ENCODE measurements at regions not wholly inside any gene's neighbourhood (a gene's known extent, or its start where the extent isn't known, plus 50 kb on each side); places are given as distances from the start of the nearest gene placed in this dataset.
"Not testable (repeated sequence)": the region's sequence is repeated elsewhere in the genome, so short reads cannot be mapped to it uniquely, and the experiment has no call there.

DNA sequence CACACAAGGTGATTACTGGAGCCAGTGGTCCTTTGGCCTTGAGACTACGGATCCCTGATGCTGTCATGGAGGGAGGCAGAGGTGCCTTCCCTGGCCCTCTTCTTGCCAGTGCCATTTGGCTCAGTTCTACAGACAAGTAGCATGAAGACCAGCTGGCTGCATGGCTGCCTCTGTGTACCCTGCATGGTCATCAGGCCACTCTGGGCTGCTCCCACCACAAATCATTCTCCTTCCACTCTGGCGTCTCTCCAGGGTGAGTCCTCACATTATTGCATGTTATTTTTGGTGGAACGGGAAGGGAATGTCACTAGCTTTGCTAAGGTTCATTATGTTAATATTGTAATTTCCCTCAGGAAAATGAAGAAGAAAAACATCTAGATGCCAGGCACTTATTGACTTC is 229.8 kb downstream of the VAPA start:
- DNase-seq = no peak

DNA sequence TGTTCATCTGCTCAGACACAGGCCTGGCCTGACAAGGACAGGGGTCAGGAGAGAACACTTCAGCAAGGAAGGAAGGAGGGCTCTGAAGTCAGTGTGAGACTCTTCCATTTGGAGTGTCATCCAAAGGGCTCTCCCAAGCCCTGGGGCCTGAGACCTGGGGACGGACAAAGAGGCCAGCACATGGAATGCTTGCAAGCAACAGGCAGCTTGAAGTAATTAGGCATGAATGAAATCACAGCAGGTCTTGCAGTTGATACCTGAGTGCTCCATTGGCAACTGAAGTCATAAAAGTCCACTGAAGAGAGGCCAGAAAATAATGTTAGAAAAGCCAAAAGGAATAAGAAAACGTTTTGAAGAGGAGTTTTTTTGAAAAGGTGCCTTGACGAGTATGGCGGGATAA is 231.7 kb downstream of the VAPA start:
- no peak for DNase-seq

DNA sequence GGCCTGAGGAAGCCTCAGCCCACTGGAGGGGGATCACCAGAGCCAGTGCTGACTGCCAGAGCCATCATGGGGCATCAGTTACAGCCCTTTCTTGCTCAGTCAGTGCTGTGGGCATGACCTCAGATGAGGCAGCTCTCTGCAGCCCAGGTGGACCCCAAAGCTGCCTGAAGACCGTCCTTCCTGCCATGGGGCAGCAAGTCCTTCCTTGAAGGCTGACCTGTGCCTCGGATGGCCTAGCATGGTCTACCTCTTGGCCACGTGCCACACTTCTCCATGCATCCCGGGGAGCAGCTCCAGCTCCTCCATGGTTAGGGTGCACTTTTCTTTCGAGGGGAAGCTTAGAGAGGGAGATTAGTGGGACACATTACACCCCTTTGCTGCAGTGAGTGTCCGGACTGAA is 233.4 kb downstream of the VAPA start:
- DNase-seq = no peak

DNA sequence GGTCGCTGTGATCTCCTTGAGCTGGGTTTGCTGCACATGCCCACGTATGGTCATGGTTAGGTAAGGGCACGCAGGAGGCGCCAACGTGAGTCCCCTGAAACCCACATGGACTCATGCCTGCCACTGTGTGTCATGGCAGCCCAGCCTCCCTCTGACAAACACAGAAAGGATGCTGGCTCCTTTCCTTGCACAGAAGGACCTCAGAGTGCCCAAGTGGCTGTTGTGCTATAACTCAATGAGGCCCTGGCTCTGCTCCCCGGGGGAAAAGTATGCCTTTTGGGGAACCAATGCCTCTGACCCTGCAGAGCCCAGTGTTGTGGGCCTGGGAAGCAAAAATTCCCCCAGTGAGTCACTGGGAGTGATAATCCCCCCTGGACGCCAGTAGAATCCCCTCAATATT is 233.9 kb downstream of the VAPA start:
- no peak for DNase-seq

DNA sequence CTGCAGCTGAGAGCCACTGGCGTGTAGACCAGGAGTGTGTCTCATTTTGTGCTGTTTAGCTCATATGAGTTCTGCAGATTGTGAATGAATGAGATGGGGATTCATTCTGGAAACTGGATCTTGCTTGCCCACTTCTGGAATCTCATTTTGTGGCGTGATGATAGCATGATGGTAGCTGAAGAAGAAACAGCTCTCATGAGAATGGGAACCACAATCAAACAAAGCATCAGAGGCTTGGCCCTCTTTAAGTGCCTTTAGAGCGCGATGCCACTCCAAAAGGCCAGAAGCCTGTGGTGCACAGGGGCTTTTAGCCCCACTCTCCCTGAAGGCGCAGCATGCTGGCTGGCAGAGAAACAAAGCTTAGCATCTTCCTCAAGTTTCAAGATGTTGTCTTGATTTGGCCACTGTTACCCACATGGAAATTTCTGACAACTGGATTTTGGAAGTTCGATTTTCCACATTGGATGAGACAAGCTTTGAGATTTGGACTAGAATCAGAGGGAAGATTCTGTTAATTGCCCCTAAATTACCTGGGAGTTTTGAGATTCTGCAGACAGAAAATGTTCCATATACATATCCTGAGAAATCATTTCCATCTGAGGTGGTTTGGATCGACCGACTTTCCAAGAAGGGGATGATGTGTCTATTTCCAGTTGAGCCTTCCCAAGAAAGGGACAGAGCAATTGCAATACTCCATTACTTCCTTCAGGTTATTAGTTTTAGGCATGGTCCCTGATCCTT is 234.5 kb downstream of the VAPA start:
- DNase-seq = no peak

DNA sequence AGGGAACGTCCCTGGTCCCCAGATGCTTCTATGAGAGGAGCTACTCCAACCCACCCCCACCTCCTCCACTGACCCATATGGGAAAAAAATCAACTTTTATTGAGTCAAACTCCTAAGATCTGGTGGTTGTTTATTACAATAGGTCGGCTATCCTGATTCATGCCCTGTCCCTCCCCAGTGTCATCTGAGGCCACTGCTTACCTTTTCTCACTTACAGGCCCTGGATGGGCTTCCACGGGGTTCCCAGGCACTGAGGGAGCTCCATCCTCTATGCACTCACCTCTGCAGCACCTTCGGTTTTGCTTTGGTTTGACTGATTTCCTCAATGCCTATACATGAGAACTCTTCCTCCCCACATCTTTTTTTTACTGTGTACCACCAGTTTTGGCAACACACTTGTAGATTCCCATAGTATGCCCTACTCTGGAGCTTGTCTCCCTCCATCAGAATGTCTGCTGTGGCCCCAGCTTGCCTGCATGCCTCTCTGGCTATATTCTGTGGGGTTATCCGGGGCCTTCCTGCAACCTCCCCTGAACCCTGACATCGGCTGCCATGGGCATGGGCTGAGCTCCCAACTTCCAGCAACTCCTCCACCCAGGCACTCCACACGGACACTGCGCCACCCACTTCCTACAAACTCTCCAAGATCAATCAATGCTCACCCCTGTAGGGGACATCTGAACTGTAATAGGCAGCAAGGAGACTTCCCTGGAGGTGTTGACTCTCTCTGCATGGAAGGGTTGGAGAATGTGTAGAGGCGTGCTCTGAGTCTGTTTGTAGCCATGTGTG is 236.1 kb downstream of the VAPA start:
- no peak for DNase-seq

DNA sequence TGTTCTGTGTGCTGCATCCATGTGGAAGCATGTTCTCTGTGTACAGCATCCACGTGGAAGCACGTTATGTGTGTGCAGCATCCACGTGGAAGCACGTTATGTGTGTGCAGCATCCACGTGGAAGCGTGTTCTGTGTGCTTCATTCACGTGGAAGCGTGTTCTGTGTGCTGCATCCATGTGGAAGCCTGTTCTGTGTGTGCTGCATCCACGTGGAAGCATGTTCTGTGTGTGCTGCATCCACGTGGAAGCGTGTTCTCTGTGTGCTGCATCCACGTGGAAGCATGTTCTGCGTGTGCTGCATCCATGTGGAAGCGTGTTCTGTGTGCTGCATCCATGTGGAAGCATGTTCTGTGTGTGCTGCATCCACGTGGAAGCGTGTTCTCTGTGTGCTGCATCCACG is 236.8 kb downstream of the VAPA start:
- DNase-seq = not testable (repeated sequence)

DNA sequence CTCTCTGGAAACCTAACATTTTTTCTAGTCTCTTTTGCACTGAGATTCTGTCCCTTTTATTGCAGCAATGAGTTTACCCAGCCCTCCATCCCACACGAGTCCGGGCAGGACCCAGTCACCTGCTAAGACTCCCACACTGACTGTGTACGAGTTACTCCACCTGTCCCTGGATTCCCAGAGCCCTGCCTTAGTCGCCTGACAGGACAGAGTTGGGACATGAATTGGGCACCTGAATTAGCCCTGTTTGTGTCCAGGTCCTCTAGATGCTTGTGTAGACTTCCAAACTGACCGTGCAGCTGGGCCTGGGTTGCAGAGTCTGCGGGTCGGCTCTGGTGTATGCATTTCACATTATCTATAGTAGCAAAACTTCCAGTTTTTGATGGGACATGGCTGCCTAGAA is 238.7 kb downstream of the VAPA start:
- no peak for DNase-seq

DNA sequence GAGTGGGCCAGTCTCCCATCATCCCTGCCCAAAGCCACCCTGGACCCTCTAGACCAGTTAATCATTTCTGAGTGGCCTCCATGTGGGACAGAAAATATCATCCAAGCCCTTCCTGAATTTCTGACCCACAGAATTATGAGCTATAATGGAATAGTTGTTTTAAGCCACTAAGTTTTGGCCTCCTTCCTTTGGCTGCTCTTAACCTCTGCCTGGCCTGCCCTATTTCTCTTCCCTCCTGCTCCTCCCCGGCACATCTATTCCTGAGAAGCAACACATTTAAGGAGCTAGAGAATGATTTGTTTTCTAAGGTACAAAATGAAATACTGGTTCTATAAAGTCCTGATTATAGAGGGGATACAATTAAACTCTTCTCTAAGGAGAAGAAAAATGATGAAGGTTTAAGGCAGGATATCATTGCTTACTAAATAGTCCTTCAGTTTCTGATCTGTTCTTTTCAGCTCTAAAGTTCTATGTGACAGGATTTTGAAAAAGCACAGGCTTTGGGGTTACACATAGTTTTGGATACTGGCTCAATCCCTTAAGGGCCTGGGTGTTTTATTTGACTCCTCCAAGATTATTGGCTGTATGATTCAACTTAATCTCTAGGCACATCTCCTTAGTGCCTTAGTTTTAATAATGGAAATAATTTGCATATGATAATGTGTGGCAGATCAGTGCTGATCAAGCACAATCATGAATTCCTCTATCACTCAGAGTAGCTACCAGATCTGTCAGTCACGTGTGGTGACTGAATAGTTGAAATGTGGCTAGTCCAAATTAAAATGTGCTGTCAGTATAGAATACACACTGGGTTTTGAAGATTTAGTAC is 240.3 kb downstream of the VAPA start:
- DNase-seq = no peak

DNA sequence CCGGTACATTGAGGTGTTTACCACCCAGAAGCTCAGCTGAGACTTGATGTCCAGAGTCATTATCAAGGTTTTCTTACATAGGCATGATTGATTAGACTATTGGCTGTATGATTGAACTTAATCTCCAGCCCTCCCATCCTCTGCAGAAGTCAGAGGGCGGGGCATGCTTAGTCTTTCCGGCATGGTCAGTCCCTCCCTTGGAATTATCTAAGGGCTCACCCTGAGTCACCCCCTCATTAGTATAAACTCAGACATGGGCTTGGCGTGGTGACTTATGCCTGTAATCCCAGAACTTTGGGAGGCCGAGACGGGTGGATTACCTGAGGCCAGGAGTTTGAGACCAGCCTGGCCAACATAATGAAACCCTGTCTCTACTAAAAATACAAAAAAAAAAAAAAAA is 243.9 kb downstream of the VAPA start:
- no peak for DNase-seq

DNA sequence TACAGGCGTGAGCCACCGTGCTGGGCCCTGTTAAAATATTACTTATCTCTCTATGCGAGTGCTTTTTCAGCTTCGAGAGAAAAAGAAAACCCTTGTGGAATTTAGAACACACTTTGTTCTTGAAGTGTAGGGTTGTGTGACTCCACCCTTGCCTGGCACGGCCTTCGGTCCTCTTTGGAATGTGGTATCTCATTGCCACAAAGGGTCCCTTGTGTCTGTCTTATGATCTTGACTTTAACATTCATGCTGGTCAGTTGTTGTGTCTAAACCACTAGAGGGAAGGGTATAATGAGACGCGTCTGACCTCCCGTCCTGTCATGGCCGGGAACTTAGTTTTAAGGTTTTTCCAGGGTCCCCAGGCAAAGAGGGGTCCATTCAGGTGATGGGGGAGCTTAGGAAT is 246.4 kb downstream of the VAPA start:
- DNase-seq = no peak

DNA sequence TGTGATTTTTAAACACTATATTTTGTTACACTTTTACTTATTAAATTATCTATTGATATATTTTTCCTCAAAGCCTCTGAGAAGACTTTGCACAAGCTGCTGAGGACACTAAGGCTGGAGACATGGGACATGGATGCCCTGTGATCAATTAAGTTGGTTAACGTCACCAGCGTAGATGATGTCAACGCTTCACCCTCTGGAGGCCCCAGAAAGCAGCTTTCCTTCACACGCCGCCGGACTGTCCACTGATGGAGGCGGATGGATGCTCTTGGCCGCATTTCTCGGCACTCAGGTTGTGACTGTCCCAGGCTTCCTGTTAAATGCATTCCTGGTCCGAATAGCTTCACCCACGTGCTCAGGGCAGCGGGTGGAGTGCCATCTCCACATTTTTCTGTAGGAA is 247.5 kb downstream of the VAPA start:
- no peak for DNase-seq

DNA sequence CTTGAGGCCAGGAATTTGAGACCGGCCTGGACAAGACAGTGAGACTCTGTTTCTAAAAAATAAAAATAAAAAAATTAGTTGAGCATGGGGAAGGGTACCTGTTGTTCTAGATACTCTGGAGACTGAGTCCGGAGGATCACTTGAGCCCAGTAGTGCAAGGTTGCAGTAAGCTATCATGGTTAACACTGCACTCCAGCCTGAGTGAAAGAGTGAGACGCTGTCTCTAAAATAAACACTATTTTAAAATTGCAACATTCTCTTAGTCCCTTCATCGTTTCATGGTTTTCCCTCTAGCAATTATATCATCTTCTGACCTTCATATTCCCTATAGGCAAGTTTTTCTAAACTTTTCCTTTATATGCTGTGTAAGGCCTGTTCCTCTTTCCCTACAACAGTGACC is 248.5 kb downstream of the VAPA start:
- no peak for DNase-seq

DNA sequence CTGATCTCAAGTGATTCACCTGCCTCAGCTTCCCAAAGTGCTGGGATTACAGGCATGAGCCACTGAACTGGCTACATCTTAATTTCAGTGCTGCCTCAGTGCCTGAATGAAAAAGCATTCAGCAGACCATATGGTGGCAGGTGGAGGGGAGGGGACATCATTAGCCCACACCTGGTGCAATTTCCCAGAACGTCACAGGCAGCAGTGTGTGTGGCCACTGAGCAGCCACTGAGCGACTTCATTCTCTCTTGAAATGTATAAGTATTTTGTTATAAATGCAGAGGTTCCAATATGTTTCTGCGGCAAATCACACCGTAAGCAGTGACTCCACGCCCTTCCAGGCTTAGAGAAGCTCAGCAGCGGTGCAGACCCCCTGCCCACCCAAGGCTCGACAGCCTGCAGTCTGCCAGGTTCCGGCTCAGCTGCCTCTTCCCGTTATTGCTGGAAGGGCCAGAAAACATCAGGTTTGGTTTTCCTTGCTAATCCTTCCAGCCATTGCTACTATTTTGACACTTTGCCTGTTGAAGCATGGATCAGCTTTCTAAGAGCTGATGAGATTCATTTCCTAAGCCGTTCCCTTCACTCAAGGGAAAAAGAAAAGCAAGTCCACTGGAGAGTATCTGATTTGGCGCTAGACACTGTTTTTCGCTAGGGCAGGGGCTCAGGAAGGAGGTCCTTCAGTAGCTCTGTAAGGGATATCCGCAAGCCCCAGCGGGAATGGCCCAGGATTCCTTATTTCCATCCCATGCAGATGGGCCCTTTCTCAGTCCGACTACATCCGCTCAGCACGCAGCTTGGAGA is 250.7 kb downstream of the VAPA start:
- DNase-seq = no peak

DNA sequence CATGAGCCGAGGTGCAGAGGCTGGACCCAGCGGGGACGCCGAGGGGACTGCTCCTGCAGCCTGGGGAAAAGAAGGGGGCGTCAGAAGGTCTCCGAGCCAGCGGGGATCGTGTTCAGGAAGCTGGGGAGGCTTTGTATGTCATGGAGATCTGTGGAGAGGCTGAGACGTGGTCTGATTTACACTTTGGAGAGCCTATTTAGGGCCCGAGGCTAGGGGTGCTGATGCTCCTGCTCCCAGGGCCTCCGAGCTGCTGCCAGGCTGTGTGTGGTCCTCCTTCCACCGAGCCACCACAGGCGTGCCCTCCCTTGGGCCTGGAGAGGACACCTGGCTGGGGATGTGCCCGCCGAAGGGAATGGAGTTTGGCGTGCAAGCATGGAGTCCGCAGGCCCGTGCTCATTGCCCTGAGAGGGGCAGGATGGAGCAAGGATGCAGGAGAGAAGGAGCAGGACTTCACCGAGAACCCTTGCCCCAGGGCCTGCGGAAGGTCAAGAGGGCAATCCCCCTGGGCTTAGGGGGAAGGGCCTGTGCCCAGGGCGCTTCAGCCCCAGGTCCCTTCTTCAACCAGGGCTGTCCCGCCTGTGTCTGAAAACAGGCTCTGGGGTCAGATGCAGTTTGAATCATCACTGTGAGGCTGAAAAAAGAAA is 252.5 kb downstream of the VAPA start:
- no peak for DNase-seq

DNA sequence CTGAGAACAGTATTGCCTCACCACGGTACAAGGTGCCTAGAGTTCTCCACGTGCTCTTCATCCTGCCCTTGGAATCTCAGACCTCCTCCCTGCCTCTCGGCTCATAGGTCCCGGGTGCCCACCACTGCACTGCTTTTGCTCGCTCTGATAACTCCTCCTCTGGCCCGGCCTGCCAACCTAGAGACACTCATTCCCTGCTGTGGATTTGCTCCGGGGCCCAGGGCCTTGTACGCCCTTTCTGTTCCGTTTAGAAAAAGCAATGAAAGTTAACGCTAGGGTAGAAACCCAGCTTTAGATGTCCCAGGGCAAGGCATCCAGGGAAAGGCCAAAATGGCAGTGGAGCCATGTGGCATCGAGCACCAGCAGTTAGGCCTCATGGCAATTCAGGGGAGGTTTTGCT is 253.9 kb downstream of the VAPA start:
- no peak for DNase-seq

DNA sequence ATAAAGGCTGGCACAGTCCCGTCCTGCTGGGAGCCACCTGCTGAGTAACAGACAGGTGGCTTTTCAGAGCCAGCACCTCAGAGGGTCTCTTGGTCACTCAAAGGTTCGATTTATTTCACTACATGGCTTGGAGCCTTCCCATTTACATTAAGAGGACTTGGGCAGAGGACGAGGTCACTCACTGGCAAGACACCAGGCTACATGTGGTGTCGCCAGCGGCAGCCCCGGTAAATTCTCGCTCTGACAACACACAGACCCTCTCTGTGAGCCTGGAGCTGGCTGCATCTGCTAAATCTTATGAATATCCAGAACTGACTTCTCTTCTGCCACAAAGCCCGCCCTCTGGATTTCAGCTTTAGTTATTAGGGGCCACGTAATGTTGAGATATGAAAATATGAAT is 254.7 kb downstream of the VAPA start:
- no peak for DNase-seq

DNA sequence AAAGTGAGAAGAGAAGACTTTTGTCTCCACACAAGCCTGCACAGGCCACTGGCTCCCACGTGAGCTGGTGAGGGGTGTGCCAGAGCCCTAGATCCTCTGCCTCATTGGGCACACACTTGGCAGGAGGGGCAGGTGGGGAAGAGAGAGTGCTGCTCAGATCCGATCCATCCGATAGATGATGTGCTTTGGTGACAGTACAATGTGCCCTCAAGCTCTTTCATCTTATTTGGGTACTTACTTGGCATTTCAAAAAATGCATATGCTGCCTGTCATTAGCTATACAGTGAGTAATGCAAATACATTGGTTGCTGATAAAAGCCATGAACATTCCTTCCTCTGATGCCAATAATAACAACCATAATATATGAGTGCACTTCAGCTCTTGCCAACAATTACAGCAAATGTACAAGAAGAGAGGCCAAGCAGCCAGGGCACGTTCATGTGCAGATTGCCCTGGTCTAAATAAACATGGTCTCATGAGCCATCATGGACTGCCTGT is 255.3 kb downstream of the VAPA start:
- no peak for DNase-seq

DNA sequence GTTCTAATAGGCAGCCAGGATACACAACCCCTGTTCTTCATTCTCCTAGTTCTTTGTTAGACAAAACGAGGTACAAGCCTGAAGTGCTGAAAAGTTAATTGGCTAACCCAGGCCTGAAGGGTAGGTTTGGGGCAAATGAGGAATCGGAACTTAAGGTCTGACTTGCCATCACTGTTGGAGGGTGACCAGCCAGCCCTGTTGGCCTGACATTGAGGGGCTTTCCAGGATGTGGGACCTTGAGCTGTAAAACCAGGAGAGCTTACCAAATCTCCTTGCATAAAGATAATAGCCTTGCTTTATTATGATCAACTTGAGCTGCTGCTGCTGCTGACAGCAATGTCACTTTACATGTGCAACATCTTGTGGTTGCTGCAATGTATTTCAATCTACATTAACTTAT is 256.0 kb downstream of the VAPA start:
- DNase-seq = no peak

DNA sequence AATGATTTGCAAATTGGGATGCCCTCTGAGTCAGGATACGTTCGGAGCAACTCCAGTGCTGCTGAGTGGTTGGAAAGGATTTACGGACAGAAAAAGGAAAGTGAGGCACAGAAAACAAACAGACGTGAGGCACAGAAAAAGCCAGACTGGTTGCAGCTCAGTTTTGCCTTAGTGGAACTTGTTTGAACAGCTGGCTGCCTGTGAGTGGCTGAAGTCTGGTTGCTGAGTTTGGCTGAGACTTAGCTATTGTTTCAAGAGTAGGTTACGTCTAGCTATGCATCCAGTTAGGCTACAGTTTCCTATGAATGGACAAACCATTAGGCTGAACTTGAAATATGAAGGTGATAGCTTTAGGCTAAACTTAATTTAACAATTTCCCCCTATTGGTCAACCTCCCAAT is 256.6 kb downstream of the VAPA start:
- DNase-seq = no peak

DNA sequence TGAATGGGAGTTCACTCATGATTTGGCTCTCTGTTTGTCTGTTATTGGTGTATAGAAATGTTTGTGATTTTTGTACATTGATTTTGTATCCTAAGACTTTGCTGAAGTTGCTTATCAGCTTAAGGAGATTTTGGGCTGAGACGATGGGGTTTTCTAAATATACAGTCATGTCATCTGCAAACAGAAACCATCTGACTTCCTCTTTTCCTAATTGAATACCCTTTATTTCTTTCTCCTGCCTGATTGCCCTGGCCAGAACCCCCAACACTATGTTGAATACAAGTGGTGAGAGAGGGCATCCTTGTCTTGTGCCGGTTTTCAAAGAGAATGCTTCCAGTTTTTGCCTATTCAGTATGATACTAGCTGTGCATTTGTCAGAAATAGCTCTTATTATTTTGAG is 261.5 kb downstream of the VAPA start:
- not testable (repeated sequence) for DNase-seq

DNA sequence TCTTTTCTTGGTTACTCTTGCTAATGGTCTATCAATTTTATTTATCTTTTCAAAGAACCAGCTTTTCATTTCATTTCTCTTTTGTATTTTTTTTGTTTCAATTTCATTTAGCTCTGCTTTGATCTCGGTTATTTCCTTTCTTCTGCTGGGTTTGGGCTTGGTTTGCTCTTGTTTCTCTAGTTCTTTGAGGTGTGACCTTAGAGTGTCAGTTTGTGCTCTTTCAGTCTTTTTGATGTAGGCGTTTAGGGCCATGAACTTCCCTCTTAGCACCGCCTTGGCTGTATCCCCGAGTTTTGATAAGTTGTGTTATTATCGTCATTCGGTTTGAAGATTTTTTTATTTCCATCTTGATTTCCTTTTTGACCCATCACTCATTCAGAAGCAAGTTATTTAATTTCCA is 265.5 kb downstream of the VAPA start:
- DNase-seq = not testable (repeated sequence)
